GM12878 (cell line): ENCODE measurements at regions not wholly inside any gene's neighbourhood (a gene's known extent, or its start where the extent isn't known, plus 50 kb on each side); places are given as distances from the start of the nearest gene placed in this dataset.

Source experiments
- ATAC-seq: fragments of 200-7000 bp; cut with Tn5 transposase; 3 replicates; pipeline ENCODE4 v1.9.1; 2020; ENCODE audit warnings: mild to moderate bottlenecking, moderate library complexity
- BruUV-seq: library from RNA; stranded (reverse); fragments of 400-500 nt; replicated peaks from 2 replicates; lab custom pipeline; 2021; lab: Mats Ljungman, UMichigan
- CTCF ChIA-PET: fragments of 300-600 bp; sonication (Branson Sonifier 250); formaldehyde crosslinking; extraction: SDS; loops from one replicate; lab custom pipeline; 2021; ENCODE audit warnings: inconsistent platforms; lab: Yijun Ruan, JAX
- POLR2A ChIA-PET: fragments of 350-600 bp; formaldehyde crosslinking; extraction: SDS; loops from one replicate; lab custom pipeline; 2021; ENCODE audit warnings: inconsistent platforms; lab: Charles Lee
- RAD21 ChIA-PET: fragments of 300-600 bp; sonication (Branson Sonifier 250); formaldehyde crosslinking; loops from one replicate; lab custom pipeline; 2023; ENCODE audit warnings: antibody characterized with exemption; ENCODE audit not compliant: unreplicated experiment; lab: Charles Lee
- SMC1A ChIA-PET: fragments of 300-600 bp; sonication (Branson Sonifier 250); formaldehyde crosslinking; loops from one replicate; lab custom pipeline; 2023; ENCODE audit not compliant: unreplicated experiment, uncharacterized antibody; lab: Charles Lee
- DNase-seq: peaks from one replicate; pipeline ENCODE4 v3.0.0-alpha.2; 2011; ENCODE audit warnings: low read depth, low spot score
- FAIRE-seq: peaks from 3 replicates; lab custom pipeline; 2011; peaks lifted over from hg19 to GRCh38; lab: Jason Lieb, UNC
- H2AFZ ChIP-seq: 2 replicates; pipeline ENCODE4 v1.6.0; 2011; ENCODE audit warnings: low read depth, low read length, control low read depth; ENCODE audit not compliant: control insufficient read depth
- H3K27ac ChIP-seq: 2 replicates; pipeline ENCODE4 v1.5.1; 2011; ENCODE audit warnings: control low read depth; ENCODE audit not compliant: control insufficient read depth, insufficient read depth
- H3K27me3 ChIP-seq, 2 experiments: replicated peaks in 1 of 2; 2 replicates each; pipeline versions ENCODE4 v1.6.0 to v1.6.1; 2011; ENCODE audit warnings: low read length in 1 of 2; ENCODE audit not compliant: control insufficient read depth in 2 of 2, insufficient read depth in 2 of 2
- H3K36me3 ChIP-seq, 2 experiments: 2 replicates each; pipeline ENCODE4 v1.5.1; 2011; ENCODE audit warnings: low read length in 1 of 2; ENCODE audit not compliant: control insufficient read depth in 2 of 2, insufficient read depth in 2 of 2
- H3K4me1 ChIP-seq: 2 replicates; pipeline ENCODE4 v1.6.1; 2011; ENCODE audit warnings: mild to moderate bottlenecking, low read length, moderate library complexity, mixed read lengths; ENCODE audit not compliant: control insufficient read depth, insufficient read depth
- H3K4me2 ChIP-seq: 2 replicates; pipeline ENCODE4 v1.6.0; 2011; ENCODE audit warnings: control low read depth; ENCODE audit not compliant: control insufficient read depth, insufficient read depth
- H3K4me3 ChIP-seq: fragments of 200-600 bp; sonication (generic); 2 replicates; pipeline ENCODE4 v1.5.1; 2016
- H3K79me2 ChIP-seq: 2 replicates; pipeline ENCODE4 v1.6.0; 2011; ENCODE audit warnings: low read length; ENCODE audit not compliant: control insufficient read depth, insufficient read depth
- H3K9ac ChIP-seq: 2 replicates; pipeline ENCODE4 v1.8.0; 2011; ENCODE audit warnings: low read length, control low read depth, mixed read lengths; ENCODE audit not compliant: control insufficient read depth, insufficient read depth
- H3K9me3 ChIP-seq: replicated peaks from 3 replicates; pipeline ENCODE4 v1.5.1; 2011; ENCODE audit warnings: mild to moderate bottlenecking, low read length; ENCODE audit not compliant: control insufficient read depth, insufficient read depth
- H4K20me1 ChIP-seq: 2 replicates; pipeline ENCODE4 v1.6.0; 2011; ENCODE audit not compliant: control insufficient read depth, insufficient read depth
- BCL3 ChIP-seq: IDR thresholded peaks from 2 replicates; pipeline ENCODE4 v1.6.1; 2011; ENCODE audit warnings: borderline replicate concordance, low read depth, mild to moderate bottlenecking, moderate library complexity, low read length; ENCODE audit not compliant: insufficient read depth, poor library complexity, severe bottlenecking
- BHLHE40 ChIP-seq, 2 experiments: fragments of 450-650 bp in 1 of 2; IDR thresholded peaks; 2 replicates each; pipeline ENCODE4 v1.6.1; 2011 to 2017; ENCODE audit warnings: low read depth in 2 of 2, borderline replicate concordance in 1 of 2, improper control_type of control experiment in 1 of 2, low read length in 1 of 2, mild to moderate bottlenecking in 1 of 2
- EP300 ChIP-seq, 2 experiments: fragments of 150-350 bp in 1 of 2; IDR thresholded peaks; 2 replicates each; pipeline ENCODE4 v1.6.1; 2011 to 2012; ENCODE audit warnings: low read depth in 2 of 2, low read length in 2 of 2, borderline replicate concordance in 1 of 2, improper control_type of control experiment in 1 of 2, inconsistent platforms in 1 of 2; ENCODE audit not compliant: control insufficient read depth in 1 of 2
- HDAC6 ChIP-seq: fragments of 200-600 bp; sonication (generic); IDR thresholded peaks from one replicate; pipeline ENCODE4 v1.8.0; 2017; ENCODE audit warnings: antibody characterized with exemption; ENCODE audit not compliant: unreplicated experiment
- MEF2B ChIP-seq: fragments of 450-650 bp; IDR thresholded peaks from 2 replicates; pipeline ENCODE4 v1.6.1; 2018; ENCODE audit warnings: mild to moderate bottlenecking, moderate library complexity; ENCODE audit not compliant: partially characterized antibody, poor library complexity, severe bottlenecking
- MTA2 ChIP-seq: fragments of 450-650 bp; IDR thresholded peaks from 2 replicates; pipeline ENCODE4 v1.6.1; 2016; ENCODE audit warnings: low read depth, mild to moderate bottlenecking, moderate library complexity
- MTA3 ChIP-seq: IDR thresholded peaks from 2 replicates; pipeline ENCODE4 v1.6.1; 2012; ENCODE audit warnings: low read length, inconsistent platforms, borderline replicate concordance
- MYB ChIP-seq: fragments of 150-350 bp; IDR thresholded peaks from 2 replicates; pipeline ENCODE4 v1.6.1; 2014; ENCODE audit warnings: mild to moderate bottlenecking, low read depth, low read length, borderline replicate concordance
- NR2F1 ChIP-seq: fragments of 450-650 bp; conservative IDR thresholded peaks from 2 replicates; pipeline ENCODE4 v1.6.1; 2017; ENCODE audit warnings: mild to moderate bottlenecking
- POLR2AphosphoS2 ChIP-seq: IDR thresholded peaks from 2 replicates; pipeline ENCODE4 v1.6.1; 2011; ENCODE audit warnings: low read depth, mild to moderate bottlenecking, low read length, improper control_type of control experiment, moderate library complexity
- RUNX3 ChIP-seq: IDR thresholded peaks from 2 replicates; pipeline ENCODE4 v1.6.1; 2012; ENCODE audit warnings: low read length, inconsistent platforms
- SKIL ChIP-seq: fragments of 450-650 bp; IDR thresholded peaks from 2 replicates; pipeline ENCODE4 v1.6.1; 2017; ENCODE audit warnings: mild to moderate bottlenecking, low read depth, inconsistent platforms; ENCODE audit not compliant: poor library complexity, severe bottlenecking
- SREBF2 ChIP-seq: IDR thresholded peaks from 2 replicates; pipeline ENCODE4 v1.6.1; 2012; ENCODE audit warnings: mild to moderate bottlenecking, low read length
- USF1 ChIP-seq: IDR thresholded peaks from 2 replicates; pipeline ENCODE4 v1.6.1; 2011; ENCODE audit warnings: borderline replicate concordance, low read depth, mild to moderate bottlenecking, moderate library complexity, mixed read lengths, low read length; ENCODE audit not compliant: insufficient read depth; ENCODE audit errors: extremely low read length
- ZBED1 ChIP-seq: IDR thresholded peaks from 2 replicates; pipeline ENCODE4 v1.6.1; 2016; ENCODE audit warnings: borderline replicate concordance
- ZBTB4 ChIP-seq: fragments of 450-650 bp; formaldehyde crosslinking; IDR thresholded peaks from 2 replicates; pipeline ENCODE4 v1.4.0; 2022; ENCODE audit warnings: mild to moderate bottlenecking, moderate library complexity
- ZNF622 ChIP-seq: fragments of 450-650 bp; IDR thresholded peaks from 2 replicates; pipeline ENCODE4 v1.6.1; 2017; ENCODE audit warnings: mild to moderate bottlenecking, inconsistent platforms
- ZZZ3 ChIP-seq: IDR thresholded peaks from 2 replicates; pipeline ENCODE4 v1.6.1; 2011; ENCODE audit warnings: low read depth; ENCODE audit not compliant: control insufficient read depth, insufficient read length
- WGBS: methylation state at CpG from one replicate; pipeline ENCODE4 v1.1.6; 2016; ENCODE audit warnings: low lambda C conversion rate; ENCODE audit not compliant: insufficient replicate concordance, insufficient coverage; ENCODE audit errors: missing lambda C conversion rate; 5-methylcytosine and 5-hydroxymethylcytosine counted together
- in situ Hi-C: fragments of 300-500 bp; cut with MboI; formaldehyde crosslinking; loops from 9 replicates; pipeline ENCODE4 v1.14.3; 2018; ENCODE audit warnings: mixed read lengths
- intact Hi-C: fragments of 100-400 bp; cut with micrococcal nuclease; formaldehyde crosslinking; loops from one replicate; pipeline ENCODE4 v1.14.2; 2022; ENCODE audit not compliant: unreplicated experiment

GRCh38 chr3:80997622-80998021, 763.8 kb downstream of the GBE1 start:
- intact Hi-C loops, result no loop called here
- ATAC-seq, result no peak
- Histone ChIP-seq H3K27ac (no peak overlapping the region), H3K79me2 (no peaks in the 10 kb centered on the region), H3K9me3 (no peaks in the 10 kb centered on the region), H3K4me2 (no peak overlapping the region), H2AFZ (no peak overlapping the region), H3K9ac (no peak overlapping the region), H4K20me1 (no peaks in the 10 kb centered on the region), H3K36me3 (no peaks in the 10 kb centered on the region), H3K4me3 (no peak overlapping the region), H3K4me1 (no peaks in the 10 kb centered on the region), H3K27me3 (no peaks in the 10 kb centered on the region)
- FAIRE-seq, result no peak
- no TSS peak for BruUV-seq
- SMC1A ChIA-PET, result no interaction called here
- POLR2A ChIA-PET, result no interaction called here
- DNase-seq, result no peak
- WGBS, result 43% methylated on average over 3 of the region's 3 CpGs
- RAD21 ChIA-PET, result no interaction called here
- CTCF ChIA-PET, result no interaction called here
- in situ Hi-C loops, result no loop called here
- TF ChIP-seq MEF2B (no peak), POLR2AphosphoS2 (no peak), ZBTB4 (no peak), EP300 (IDR thresholded peaks at IDR 0.05; ENCODE audit: borderline replicate concordance in 1 of 2, control insufficient read depth in 1 of 2, low read depth in 2 of 2, low read length in 2 of 2) (no peak), USF1 (no peak), NR2F1 (no peak), ZZZ3 (no peak), SREBF2 (no peak), MTA2 (no peak), MTA3 (no peak), ZBED1 (no peak), SKIL (no peak), BCL3 (no peak), RUNX3 (no peak), BHLHE40 (IDR thresholded peaks at IDR 0.05; ENCODE audit: borderline replicate concordance in 1 of 2, low read depth in 2 of 2, low read length in 1 of 2) (no peak), MYB (no peak), ZNF622 (no peak), HDAC6 (no peak)
